Pulmonary artery endothelial cell (primary cell): ENCODE measurements at regions not wholly inside any gene's neighbourhood (a gene's known extent, or its start where the extent isn't known, plus 50 kb on each side); places are given as distances from the start of the nearest gene placed in this dataset.

Experiments used
- DNase-seq: peaks from one replicate; pipeline ENCODE4 v3.0.0-alpha.2; 2011; ENCODE audit warnings: low read depth, low spot score

DNA sequence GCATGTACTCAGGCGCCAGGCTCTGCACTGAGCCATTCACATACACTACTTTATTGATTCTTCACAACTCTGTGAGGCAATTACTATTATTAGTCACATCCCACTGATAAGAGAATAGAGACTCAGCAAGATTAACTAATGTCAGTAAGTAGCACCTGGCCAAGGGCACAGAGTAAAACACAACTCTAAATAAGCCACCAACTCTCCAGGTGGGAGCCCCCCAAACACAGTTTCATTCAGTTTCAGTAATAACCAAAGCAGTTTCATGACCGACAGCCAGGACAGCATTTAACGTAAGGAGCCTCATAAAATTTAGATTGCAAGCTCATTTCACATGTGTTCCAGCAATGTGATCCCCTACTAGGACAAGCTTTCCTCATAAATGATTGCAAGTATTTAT lies 323.1 kb upstream of the CCDC196 start:
- DNase-seq = no peak

DNA sequence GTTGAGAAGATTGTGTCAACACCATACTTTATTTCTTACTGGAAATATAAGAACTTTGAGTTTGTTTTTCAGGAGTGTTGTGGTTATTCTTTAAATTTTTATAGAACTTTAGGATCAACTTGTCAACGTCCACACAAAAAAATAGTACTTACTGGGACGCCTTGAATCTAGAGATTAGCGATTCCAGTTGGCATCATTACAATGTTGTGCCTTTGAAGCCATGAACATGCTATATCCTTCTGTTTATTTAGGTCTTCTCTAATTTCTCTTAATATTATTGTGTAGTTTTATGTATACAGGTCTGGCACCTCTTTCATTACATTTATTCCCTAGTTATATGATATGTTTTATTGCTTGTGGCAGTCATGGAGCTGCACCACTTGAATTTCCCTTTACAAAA lies 320.8 kb upstream of the CCDC196 start:
- DNase-seq = no peak

GRCh38 chr14:66174453-66174891 lies 311.7 kb upstream of the CCDC196 start:
- DNase-seq = no peak

DNA sequence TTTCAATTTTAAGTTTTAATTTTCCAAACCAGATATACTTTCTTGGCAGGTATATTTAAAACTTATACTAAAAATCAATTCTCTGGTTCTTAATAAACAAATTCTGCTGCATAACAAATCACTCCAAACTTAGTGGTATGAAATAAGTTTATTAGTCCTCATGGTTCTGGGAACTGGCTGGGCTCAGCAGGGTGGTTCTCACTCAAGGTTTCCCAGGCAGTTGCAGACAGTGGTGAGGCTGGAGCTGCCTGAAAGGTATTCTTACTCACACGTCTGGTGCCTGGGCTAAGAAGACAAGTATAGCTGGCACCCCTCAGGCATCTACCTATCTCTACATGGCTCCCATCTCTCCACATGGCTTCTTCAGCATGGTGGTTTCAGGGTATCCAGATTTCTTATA lies 308.2 kb upstream of the CCDC196 start:
- DNase-seq = no peak

- no peak for DNase-seq
Measured at GRCh38 chr14:66196670-66197069, 289.5 kb upstream of the CCDC196 start.

- no peak for DNase-seq
Measured at GRCh38 chr14:66197276-66197675, 288.9 kb upstream of the CCDC196 start.

DNA sequence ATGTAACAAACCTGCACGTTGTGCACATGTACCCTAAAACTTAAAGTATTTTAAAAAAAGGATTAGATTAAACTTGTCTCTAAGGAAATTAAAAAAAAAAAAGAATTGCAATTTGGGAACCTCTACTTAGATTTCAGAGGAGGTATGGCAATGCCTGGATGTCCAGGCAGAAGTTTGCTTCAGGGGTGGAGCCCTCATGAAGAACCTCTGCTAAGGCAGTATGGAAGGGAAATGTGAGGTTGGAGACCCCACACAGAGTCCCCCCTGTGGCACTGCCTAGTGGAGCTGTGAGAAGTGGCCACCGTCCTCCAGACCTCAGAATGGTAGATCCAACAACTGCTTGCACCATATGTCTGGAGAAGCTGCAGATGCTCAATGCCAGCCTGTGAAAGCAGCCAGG lies 279.6 kb upstream of the CCDC196 start:
- DNase-seq = no peak

DNA sequence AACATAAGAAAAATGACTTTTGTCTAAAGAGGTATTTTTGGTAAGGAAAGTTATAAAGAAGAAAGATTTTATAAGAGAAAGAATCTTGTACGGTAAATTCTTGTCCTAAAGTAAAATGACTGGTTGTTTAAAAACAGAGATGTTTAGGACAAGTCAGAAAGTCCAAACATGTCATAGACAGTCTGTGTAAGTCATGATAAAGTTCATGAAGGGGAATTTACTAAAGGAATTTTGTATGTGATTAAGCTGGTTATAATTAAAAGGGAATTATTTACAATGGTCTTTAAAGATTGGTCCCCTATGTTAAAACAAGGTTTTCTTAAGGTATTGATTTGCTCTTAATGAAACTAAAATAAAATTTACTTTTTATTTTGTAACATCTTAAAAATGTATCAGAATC lies 269.4 kb upstream of the CCDC196 start:
- DNase-seq = no peak

GRCh38 chr14:66219886-66220285 lies 266.3 kb upstream of the CCDC196 start:
- no peak for DNase-seq

DNA sequence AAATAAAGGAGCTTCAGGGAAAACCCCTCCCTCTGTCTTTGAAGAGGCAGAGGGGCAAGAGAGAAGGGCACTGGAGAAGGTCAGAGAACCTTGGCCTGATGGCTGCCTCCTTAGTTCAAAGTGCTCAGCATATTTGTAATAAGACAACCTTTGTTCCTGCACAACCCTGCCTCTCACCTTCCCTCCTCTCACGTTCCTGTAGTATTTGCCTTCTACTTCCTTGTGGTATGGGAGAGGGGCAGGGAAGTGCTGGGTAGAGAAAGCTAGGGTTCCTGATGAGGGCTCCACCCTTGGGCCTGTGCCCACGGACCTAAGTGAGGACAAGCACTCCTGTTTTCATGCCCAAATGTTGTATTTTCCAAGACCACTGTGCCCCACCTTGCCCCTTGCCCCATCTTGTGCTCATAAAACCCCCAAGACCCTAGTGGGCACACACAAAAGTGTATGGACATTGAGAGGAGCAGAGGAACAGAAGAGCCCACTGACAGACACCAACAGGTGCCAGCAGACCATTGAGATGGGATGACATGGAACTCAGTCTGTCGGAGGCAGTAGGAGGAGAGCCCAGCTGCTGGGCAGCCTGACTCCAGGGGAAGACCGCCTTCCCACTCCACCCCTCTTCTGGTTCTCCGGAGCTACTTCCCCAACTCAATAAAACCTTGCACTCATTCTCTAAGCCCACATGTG lies 261.5 kb upstream of the CCDC196 start:
- DNase-seq = no peak

DNA sequence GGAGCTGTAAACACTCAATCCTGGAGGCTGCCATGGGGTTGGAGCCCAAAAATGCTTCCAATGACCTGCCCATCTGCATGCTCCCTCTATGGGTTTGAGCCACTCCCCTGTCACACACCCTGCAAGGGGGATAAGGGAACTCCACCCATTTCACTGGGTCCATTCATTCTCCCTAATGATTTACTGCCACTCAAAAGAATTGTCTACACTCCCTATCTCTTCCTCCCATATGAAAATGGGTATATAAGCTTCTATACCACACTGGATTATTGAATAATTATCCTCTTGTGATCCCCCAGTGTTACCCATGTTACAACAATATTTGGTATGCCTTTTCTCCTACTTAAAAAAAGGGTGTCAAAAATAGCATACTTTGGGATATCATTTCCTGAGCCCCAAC lies 260.8 kb upstream of the CCDC196 start:
- DNase-seq = no peak

DNA sequence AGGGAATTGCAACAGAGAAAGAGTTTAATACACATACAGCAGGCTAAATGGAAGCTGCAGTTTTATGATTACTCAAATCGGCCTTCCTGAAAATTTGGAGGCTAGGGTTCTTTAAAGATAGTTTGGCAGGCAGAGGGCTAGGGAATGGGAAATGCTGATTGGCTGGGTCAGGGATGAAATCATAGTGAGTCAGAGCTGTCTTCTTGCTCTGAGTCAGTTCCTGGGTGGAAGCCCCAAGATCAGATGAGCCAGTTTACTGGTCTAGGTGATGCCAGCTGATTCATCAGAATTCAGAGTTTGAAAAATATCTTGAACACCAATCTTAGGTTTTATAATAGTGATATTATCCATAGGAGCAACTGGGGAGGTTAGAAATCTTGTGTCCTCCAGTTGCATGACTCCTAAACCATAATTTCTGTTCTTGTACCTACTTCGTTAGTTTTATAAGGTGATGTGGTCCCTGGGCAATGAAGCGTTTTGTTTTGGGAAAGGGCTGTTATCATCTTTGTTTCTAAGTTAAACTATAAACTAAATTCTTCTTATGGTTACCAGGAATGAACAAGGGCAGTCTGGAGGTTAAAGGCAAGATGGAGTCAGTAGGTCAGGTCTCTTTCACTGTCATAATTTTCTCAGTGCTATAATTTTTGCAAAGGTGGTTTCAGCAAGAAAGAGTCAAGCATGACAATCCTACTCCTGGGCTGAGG lies 257.8 kb upstream of the CCDC196 start:
- DNase-seq = no peak

DNA sequence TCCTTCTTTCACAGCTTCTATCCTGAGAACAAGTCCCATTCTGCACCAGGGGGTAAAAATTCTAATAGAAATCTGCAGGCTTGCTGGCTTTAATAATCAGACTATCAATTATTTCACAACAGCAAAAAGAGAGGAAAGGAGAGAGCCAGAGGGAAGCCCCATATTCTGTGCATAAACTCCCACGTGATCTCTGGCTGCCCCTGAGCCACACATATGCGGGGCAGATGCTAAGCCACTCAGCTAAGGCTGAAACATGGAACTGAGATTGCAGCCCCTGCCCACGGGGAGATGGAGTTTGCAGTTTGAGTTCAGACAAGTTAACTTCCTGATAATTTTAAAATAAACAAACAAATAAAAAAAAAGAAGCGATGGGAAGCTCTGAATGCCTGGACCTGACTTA lies 254.4 kb upstream of the CCDC196 start:
- no peak for DNase-seq

DNA sequence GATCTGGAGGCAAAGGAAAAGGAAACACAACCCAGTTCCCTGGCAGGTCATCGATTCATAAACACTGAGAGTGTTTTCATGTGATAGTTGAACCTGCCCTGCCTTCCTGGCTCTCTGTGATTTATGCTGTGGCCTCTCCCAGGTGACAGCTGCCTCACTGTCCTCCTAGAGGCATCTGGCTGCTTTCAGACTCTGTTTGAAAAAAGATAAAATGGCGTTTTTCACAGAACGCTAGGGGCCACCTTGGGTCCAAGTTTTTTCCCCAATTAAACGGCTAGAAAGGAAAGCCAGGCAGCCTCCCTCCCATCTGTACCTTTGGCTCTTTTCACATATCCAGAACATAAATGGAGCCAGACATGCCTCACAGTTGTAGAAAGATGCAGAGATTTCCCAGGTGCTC lies 252.6 kb upstream of the CCDC196 start:
- no peak for DNase-seq

GRCh38 chr14:66234411-66234810 lies 251.8 kb upstream of the CCDC196 start:
- DNase-seq = no peak

DNA sequence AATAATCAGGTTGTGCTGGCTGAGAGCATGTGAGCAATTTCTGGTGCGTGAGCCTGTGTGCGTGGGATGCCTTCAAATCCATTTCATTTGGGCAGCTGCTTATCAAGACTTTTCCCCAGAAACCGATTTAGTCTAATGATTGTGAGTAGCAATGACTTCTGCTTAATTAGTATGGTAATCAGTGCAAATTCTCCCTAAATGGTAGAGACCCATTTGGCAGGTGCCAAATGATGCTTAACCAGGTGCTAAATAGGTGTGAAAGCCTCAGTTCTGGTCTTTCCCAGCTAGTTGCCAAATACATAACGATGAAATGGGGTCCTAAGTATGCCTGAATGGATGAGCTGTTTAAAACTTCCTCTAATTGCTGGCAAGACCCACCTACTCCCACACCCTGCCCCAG lies 248.4 kb upstream of the CCDC196 start:
- DNase-seq = no peak

GRCh38 chr14:66238969-66239368 lies 247.2 kb upstream of the CCDC196 start:
- DNase-seq = no peak

GRCh38 chr14:66239589-66239988 lies 246.6 kb upstream of the CCDC196 start:
- no peak for DNase-seq

GRCh38 chr14:66240105-66240504 lies 246.1 kb upstream of the CCDC196 start:
- DNase-seq = no peak

GRCh38 chr14:66242001-66242400 lies 244.2 kb upstream of the CCDC196 start:
- DNase-seq = no peak

GRCh38 chr14:66244834-66245233 lies 241.3 kb upstream of the CCDC196 start:
- DNase-seq = no peak

- no peak for DNase-seq
Measured at GRCh38 chr14:66247662-66248193, 238.4 kb upstream of the CCDC196 start.

DNA sequence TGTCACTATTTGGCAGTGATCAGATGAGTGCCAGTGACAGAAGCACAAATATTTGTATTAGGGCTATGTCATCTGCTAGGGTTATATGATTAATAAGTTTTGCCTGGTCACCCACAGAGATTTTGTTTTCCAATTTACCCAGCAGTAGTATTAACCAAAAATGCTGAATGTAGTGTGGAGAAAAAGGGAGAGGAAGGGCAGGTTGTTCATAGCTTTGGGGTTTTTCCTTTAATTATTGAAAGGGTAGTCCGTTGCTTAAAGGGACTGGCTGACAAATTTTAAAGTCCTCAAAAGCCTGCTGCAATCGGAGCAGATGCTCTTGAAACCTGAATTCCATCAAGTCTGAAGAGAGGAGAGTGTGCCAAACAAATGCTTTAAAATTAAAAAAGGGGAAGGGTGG lies 237.9 kb upstream of the CCDC196 start:
- no peak for DNase-seq
